ENCODE measurements at regions not wholly inside any gene's neighbourhood (a gene's known extent, or its start where the extent isn't known, plus 50 kb on each side); places are given as distances from the start of the nearest gene placed in this dataset.

GRCh38 chr13:43990021-43990420 is 110.3 kb downstream of the LACC1 start:
- no peak for TF ChIP-seq CTCF (conservative IDR thresholded peaks at IDR 0.05 in 1 of 2, IDR thresholded peaks at IDR 0.05 in 1 of 2; ENCODE audit: low read depth in 1 of 2, low read length in 2 of 2)
- no peak for TF ChIP-seq EZH2 (IDR thresholded peaks at IDR 0.05; ENCODE audit: low read length, missing control alignments)

Data from fibroblast of lung (primary cell).